Neural progenitor cell (in vitro differentiated cells): ENCODE measurements at regions not wholly inside any gene's neighbourhood (a gene's known extent, or its start where the extent isn't known, plus 50 kb on each side); places are given as distances from the start of the nearest gene placed in this dataset.

Source experiments
- DNase-seq: peaks from one replicate; pipeline ENCODE4 v3.0.0-alpha.2; 2016; ENCODE audit warnings: low spot score
- H2AFZ ChIP-seq: fragments of 200-600 bp; sonication (generic); replicated peaks from 2 replicates; pipeline ENCODE4 v1.6.1; 2016; ENCODE audit warnings: antibody characterized with exemption
- H3F3A ChIP-seq: fragments of 200-600 bp; sonication (generic); 2 replicates; pipeline ENCODE4 v1.6.1; 2016; ENCODE audit warnings: antibody characterized with exemption, low read depth
- H3K27ac ChIP-seq: fragments of 200-600 bp; sonication (generic); 2 replicates; pipeline ENCODE4 v1.5.1; 2016; ENCODE audit warnings: mild to moderate bottlenecking
- H3K27me3 ChIP-seq: fragments of 200-600 bp; sonication (generic); 2 replicates; pipeline ENCODE4 v1.6.1; 2016; ENCODE audit warnings: mild to moderate bottlenecking, moderate library complexity
- H3K36me3 ChIP-seq: fragments of 200-600 bp; sonication (generic); 2 replicates; pipeline ENCODE4 v1.5.1; 2016
- H3K4me1 ChIP-seq: fragments of 200-600 bp; sonication (generic); 2 replicates; pipeline ENCODE4 v1.6.1; 2016; ENCODE audit warnings: mixed run types
- H3K4me2 ChIP-seq: fragments of 200-600 bp; sonication (generic); 2 replicates; pipeline ENCODE4 v1.6.1; 2016
- H3K4me3 ChIP-seq: fragments of 200-600 bp; sonication (generic); 2 replicates; pipeline ENCODE4 v1.5.1; 2016
- H3K79me2 ChIP-seq: fragments of 200-600 bp; sonication (generic); 2 replicates; pipeline ENCODE4 v1.6.1; 2016; ENCODE audit warnings: low read depth
- H3K9ac ChIP-seq: fragments of 200-600 bp; sonication (generic); 2 replicates; pipeline ENCODE4 v1.6.1; 2016
- H3K9me3 ChIP-seq: fragments of 200-600 bp; sonication (generic); 2 replicates; pipeline ENCODE4 v1.5.1; 2016; ENCODE audit warnings: low read depth
- H4K20me1 ChIP-seq: fragments of 200-600 bp; sonication (generic); 2 replicates; pipeline ENCODE4 v1.6.1; 2016; ENCODE audit warnings: low read depth
- H3K27ac Mint-ChIP-seq: 3 replicates; pipeline ENCODE4 v1.8.0; 2021; ENCODE audit warnings: mixed read lengths
- H3K27me3 Mint-ChIP-seq: 2 replicates; pipeline ENCODE4 v1.8.0; 2022; ENCODE audit warnings: low read depth, mild to moderate bottlenecking, inconsistent platforms, moderate library complexity, mixed read lengths; ENCODE audit not compliant: insufficient read depth
- H3K36me3 Mint-ChIP-seq: 3 replicates; pipeline ENCODE4 v1.8.0; 2021; ENCODE audit warnings: mixed read lengths
- H3K4me1 Mint-ChIP-seq: 3 replicates; pipeline ENCODE4 v1.8.0; 2021; ENCODE audit warnings: mixed read lengths
- H3K4me3 Mint-ChIP-seq: 3 replicates; pipeline ENCODE4 v1.8.0; 2021; ENCODE audit warnings: mild to moderate bottlenecking, moderate library complexity, mixed read lengths
- H3K9me3 Mint-ChIP-seq: 3 replicates; pipeline ENCODE4 v1.8.0; 2020; ENCODE audit warnings: mixed read lengths
- CTCF ChIP-seq: fragments of 200-600 bp; sonication (generic); IDR thresholded peaks from 2 replicates; pipeline ENCODE4 v1.5.1; 2017; ENCODE audit warnings: antibody characterized with exemption, mild to moderate bottlenecking
- EZH2 ChIP-seq: fragments of 200-600 bp; sonication (generic); IDR thresholded peaks from 2 replicates; pipeline ENCODE4 v1.6.1; 2017; ENCODE audit warnings: antibody characterized with exemption, mild to moderate bottlenecking, moderate library complexity
- EZH2phosphoT487 ChIP-seq: fragments of 200-600 bp; sonication (generic); IDR thresholded peaks from 2 replicates; pipeline ENCODE4 v1.6.1; 2017; ENCODE audit warnings: antibody characterized with exemption

DNA sequence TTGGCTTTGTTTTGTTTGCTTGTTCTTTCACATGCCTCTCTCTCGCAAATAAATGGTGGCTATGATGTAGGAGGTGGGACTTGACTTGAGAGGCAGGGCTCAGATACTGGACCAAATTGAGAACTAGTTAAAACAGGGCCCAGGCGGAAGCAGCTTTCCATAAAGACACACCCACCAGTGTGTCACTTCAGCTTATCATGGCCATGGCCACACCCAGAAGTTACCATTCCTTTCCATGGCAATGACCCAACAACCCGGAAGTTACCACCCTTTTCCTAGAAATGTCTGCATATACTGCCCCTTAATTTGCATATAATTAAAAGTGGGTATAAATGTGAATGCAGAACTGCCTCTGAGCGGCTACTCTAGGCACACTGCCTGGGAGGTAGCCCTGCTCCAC is 62.6 kb upstream of the CNTN4 start:
- Histone ChIP-seq H3K79me2 (no peaks in the 10 kb centered on the region), H3K27me3 (no peaks in the 10 kb centered on the region), H4K20me1 (no peaks in the 10 kb centered on the region), H3K4me3 (no peak overlapping the region), H3F3A (no peaks in the 10 kb centered on the region), H3K4me1 (peaks cover 8% of the 10 kb centered on the region), H3K4me2 (no peak overlapping the region), H3K36me3 (no peaks in the 10 kb centered on the region), H2AFZ (no peak overlapping the region), H3K27ac (no peak overlapping the region), H3K9me3 (no peaks in the 10 kb centered on the region), H3K9ac (no peak overlapping the region)
- no peaks in the 10 kb centered on the region for H3K9me3 Mint-ChIP-seq
- H3K27me3 Mint-ChIP-seq, result peaks cover 2% of the 10 kb centered on the region
- H3K36me3 Mint-ChIP-seq, result no peaks in the 10 kb centered on the region
- H3K27ac Mint-ChIP-seq, result no peak overlapping the region
- TF ChIP-seq EZH2 (no peak), CTCF (no peak), EZH2phosphoT487 (no peak)
- H3K4me1 Mint-ChIP-seq, result peaks cover 4% of the 10 kb centered on the region
- H3K4me3 Mint-ChIP-seq, result no peak overlapping the region
- no peak for DNase-seq

DNA sequence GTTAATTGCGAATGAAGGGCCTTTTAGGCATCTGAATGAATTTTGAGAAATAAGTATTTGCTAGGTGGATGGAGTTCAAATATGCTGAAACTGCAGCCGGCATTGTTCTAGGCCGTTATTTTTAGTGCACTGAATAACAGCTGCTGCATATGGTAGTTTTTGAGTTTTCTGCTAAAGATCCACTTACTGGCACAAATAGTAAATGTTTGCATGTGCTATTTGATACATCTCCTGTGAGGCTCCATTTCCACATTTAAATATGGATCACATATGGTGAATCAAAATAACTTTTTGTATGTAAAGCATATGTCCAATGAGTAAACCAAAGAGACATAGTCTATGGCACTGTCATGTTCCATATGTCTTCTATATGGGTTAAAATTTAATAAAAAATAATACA is 56.7 kb upstream of the CNTN4 start:
- Histone ChIP-seq H3K79me2 (no peaks in the 10 kb centered on the region), H3K4me2 (no peak overlapping the region), H3K9ac (no peak overlapping the region), H3K4me3 (no peak overlapping the region), H2AFZ (no peak overlapping the region), H3K27me3 (no peaks in the 10 kb centered on the region), H3K9me3 (no peaks in the 10 kb centered on the region), H3K36me3 (no peaks in the 10 kb centered on the region), H4K20me1 (no peaks in the 10 kb centered on the region), H3K4me1 (peaks cover 8% of the 10 kb centered on the region), H3K27ac (no peak overlapping the region), H3F3A (no peaks in the 10 kb centered on the region)
- no peak for DNase-seq
- Mint-ChIP-seq H3K27me3 (peaks cover 2% of the 10 kb centered on the region), H3K36me3 (no peaks in the 10 kb centered on the region), H3K4me3 (no peak overlapping the region), H3K9me3 (no peaks in the 10 kb centered on the region), H3K4me1 (peaks cover 4% of the 10 kb centered on the region), H3K27ac (no peak overlapping the region)
- no peak for TF ChIP-seq EZH2
- TF ChIP-seq CTCF, result no peak
- no peak for TF ChIP-seq EZH2phosphoT487
